ENCODE measurements at regions not wholly inside any gene's neighbourhood (a gene's known extent, or its start where the extent isn't known, plus 50 kb on each side); places are given as distances from the start of the nearest gene placed in this dataset.

DNA sequence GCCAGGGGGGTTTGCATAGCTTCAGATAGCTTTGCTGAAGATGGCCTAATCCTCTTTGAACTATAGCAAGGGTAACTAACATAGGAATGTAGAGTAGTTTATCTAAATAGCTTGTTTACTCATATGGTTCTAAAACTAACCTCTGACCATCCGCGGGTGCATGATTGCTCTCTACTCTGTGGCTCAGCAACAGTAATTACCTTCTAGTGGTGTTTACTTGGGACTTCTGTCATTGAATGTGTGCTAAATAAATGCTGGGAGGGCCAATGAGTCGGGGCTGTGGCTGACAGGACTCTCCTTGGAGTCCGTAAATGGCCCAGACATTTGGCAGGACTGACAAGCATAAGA, 1461.9 kb downstream of the UQCRFS1 start:
- H3K4me1 ChIP-seq, result no peaks in the 10 kb centered on the region
- no peak overlapping the region for H3K4me3 ChIP-seq
- no peak for DNase-seq (ENCODE audit: low spot score in 2 of 2)
- no peak overlapping the region for H3K27ac ChIP-seq
- TF ChIP-seq, protein P1, sequence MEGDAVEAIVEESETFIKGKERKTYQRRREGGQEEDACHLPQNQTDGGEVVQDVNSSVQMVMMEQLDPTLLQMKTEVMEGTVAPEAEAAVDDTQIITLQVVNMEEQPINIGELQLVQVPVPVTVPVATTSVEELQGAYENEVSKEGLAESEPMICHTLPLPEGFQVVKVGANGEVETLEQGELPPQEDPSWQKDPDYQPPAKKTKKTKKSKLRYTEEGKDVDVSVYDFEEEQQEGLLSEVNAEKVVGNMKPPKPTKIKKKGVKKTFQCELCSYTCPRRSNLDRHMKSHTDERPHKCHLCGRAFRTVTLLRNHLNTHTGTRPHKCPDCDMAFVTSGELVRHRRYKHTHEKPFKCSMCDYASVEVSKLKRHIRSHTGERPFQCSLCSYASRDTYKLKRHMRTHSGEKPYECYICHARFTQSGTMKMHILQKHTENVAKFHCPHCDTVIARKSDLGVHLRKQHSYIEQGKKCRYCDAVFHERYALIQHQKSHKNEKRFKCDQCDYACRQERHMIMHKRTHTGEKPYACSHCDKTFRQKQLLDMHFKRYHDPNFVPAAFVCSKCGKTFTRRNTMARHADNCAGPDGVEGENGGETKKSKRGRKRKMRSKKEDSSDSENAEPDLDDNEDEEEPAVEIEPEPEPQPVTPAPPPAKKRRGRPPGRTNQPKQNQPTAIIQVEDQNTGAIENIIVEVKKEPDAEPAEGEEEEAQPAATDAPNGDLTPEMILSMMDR (IDR thresholded peaks at IDR 0.05), result no peak
- H3K27me3 ChIP-seq, result no peaks in the 10 kb centered on the region
- H3K9me3 ChIP-seq, result peaks cover 19 to 33% of the 10 kb centered on the region in 2 donors
- intact Hi-C loops (cut with DNase I), result no loop called here
- peaks cover 0 to 10% of the 10 kb centered on the region in 2 donors for H3K36me3 ChIP-seq

GRCh38 chr19:27750391-27751043, 1462.4 kb downstream of the UQCRFS1 start:
- intact Hi-C loops (cut with DNase I), result no loop called here
- TF ChIP-seq, protein P1 (IDR thresholded peaks at IDR 0.05), result no peak
- peak in 1 of 2 donors; percentile 13 for DNase-seq (ENCODE audit: low spot score in 2 of 2)
- Histone ChIP-seq H3K4me1 (no peaks in the 10 kb centered on the region), H3K27ac (no peak overlapping the region), H3K27me3 (no peaks in the 10 kb centered on the region), H3K9me3 (peaks cover 19 to 33% of the 10 kb centered on the region in 2 donors), H3K36me3 (peaks cover 0 to 15% of the 10 kb centered on the region in 2 donors), H3K4me3 (no peak overlapping the region)

DNA sequence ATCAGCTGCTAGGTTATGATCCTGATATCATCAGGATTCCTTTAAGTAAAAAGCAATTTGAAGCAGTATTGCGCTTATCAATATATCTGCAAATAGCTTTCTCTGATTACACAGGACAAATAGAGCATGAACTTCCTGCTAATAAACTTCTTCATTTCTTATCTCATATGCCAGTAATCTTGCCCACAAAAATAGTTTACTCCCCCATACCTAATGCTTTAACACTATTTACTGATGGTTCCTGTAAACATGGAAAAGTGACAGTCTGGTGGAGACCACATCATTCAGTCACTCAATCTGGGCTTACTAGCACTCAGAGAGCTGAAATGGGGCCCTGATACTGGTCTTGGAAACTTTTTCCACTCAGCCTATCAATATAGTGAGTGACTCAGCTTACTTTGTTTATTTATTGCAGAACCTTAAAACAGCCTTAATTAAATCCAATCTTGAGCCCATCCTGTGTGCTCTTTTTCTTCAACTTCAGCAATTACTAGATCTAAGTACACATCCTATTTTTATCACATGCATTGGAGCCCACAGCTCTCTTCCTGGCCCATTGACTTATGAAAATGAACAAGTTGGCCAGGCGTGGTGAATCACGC, 1464.3 kb downstream of the UQCRFS1 start:
- TF ChIP-seq, protein P1 (IDR thresholded peaks at IDR 0.05), result no peak
- Histone ChIP-seq H3K4me3 (no peak overlapping the region), H3K27me3 (no peaks in the 10 kb centered on the region), H3K36me3 (peaks cover 9 to 28% of the 10 kb centered on the region in 2 donors), H3K27ac (no peak overlapping the region), H3K9me3 (peaks cover 16 to 29% of the 10 kb centered on the region in 2 donors), H3K4me1 (no peaks in the 10 kb centered on the region)
- DNase-seq (ENCODE audit: low spot score in 2 of 2), result peak in 1 of 2 donors; percentile 13
- intact Hi-C loops (cut with DNase I), result no loop called here

DNA sequence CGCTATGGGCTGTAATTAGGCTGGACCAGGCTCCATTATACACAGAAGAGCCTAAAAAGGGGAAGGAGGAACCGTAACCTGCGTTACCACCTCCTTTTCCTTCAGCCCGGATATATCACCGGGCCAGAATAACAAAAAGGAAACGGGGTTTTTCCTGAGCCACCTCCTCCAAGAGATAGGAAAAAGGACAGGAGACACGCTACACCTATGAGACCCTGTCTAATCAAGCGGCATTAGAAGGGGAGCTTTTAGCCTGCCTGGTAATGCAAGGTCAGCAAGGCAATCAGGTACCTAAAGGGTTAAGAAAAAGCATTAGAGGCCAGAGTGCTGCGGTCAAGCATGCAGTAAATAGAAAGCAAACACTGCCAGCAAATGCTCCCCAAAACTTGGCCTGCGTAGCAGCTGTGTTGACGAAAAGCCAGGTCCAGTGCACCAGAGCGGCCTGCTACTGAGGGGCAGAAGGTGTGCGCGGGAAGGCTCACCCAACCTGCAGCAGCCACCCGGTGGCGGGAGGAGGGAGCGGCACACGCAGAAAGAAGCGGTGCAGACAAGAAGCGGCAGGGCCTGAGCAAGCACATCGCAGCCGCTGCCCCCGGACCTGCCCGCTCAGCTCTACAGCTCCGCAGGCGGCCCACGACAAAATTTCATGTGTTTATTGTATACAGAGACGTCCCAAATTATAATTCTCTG, 1466.1 kb downstream of the UQCRFS1 start:
- no peaks in the 10 kb centered on the region for H3K27me3 ChIP-seq
- peak in 1 of 2 donors; percentile 51 for DNase-seq (ENCODE audit: low spot score in 2 of 2)
- H3K4me1 ChIP-seq, result no peaks in the 10 kb centered on the region
- peaks cover 11 to 33% of the 10 kb centered on the region in 2 donors for H3K36me3 ChIP-seq
- H3K27ac ChIP-seq, result no peak overlapping the region
- TF ChIP-seq, protein P1 (IDR thresholded peaks at IDR 0.05), result no peak
- peak overlapping the region in 1 of 2 donors; percentile 29 for H3K4me3 ChIP-seq
- intact Hi-C loops (cut with DNase I), result no loop called here
- peaks cover 16 to 23% of the 10 kb centered on the region in 2 donors for H3K9me3 ChIP-seq

DNA sequence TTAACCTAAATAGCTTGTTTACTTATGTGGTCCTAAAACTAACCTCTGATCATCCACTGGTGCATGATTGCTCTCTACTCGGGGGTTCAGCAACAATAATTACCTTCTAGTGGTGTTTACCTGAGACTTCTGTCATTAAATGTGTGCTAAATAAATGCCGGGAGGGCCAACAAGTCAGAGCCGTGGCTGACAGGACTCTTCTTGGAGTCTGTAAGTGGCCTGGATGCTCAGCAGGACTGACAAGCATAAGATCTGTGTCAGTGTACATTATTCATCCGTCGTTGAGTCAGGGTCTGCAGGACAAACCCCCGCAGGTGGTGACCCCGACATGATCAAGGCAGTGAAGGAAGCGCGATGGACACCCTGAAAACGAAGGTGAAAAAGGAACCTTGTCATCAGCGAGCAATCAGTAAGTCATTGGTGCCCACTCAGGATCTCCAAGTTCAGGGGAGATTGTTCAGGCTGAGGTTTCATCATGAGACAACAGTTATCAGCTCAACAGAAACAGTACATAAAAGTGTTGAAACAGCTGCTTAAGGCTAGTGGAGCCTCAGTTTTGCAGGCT, 1466.9 kb downstream of the UQCRFS1 start:
- intact Hi-C loops (cut with DNase I), result no loop called here
- peak in 1 of 2 donors; percentile 39 for DNase-seq (ENCODE audit: low spot score in 2 of 2)
- H3K4me1 ChIP-seq, result no peaks in the 10 kb centered on the region
- peaks cover 11 to 33% of the 10 kb centered on the region in 2 donors for H3K36me3 ChIP-seq
- H3K27me3 ChIP-seq, result no peaks in the 10 kb centered on the region
- H3K9me3 ChIP-seq, result peaks cover 13 to 26% of the 10 kb centered on the region in 2 donors
- no peak overlapping the region for H3K4me3 ChIP-seq
- TF ChIP-seq, protein P1 (IDR thresholded peaks at IDR 0.05), result no peak
- H3K27ac ChIP-seq, result no peak overlapping the region
